HepG2 (cell line): ENCODE measurements at regions not wholly inside any gene's neighbourhood (a gene's known extent, or its start where the extent isn't known, plus 50 kb on each side); places are given as distances from the start of the nearest gene placed in this dataset.

Experiments used
- ATAC-seq: fragments of 200-7000 bp; cut with Tn5 transposase; 3 replicates; pipeline ENCODE4 v1.9.1; 2020; ENCODE audit warnings: mild to moderate bottlenecking, moderate library complexity
- BruUV-seq: library from RNA; stranded (reverse); fragments of 400-500 nt; replicated peaks from 2 replicates; lab custom pipeline; 2021; lab: Mats Ljungman, UMichigan
- CTCF ChIA-PET: fragments of 300-600 bp; formaldehyde crosslinking; extraction: SDS; loops from one replicate; lab custom pipeline; 2021; ENCODE audit warnings: low total read pairs, inconsistent platforms, low intra/inter-chr PET ratio; lab: Yijun Ruan, JAX
- POLR2A ChIA-PET: fragments of 350-600 bp; sonication (Branson Sonifier 250); formaldehyde crosslinking; loops from one replicate; lab custom pipeline; 2020; ENCODE audit warnings: antibody characterized with exemption, inconsistent platforms; lab: Yijun Ruan, JAX
- DNase-seq: peaks from one replicate; pipeline ENCODE4 v3.0.0-alpha.2; 2015; ENCODE audit warnings: low spot score
- FAIRE-seq: peaks from 3 replicates; lab custom pipeline; 2011; peaks lifted over from hg19 to GRCh38; lab: Jason Lieb, UNC
- H2AFZ ChIP-seq: one replicate; pipeline ENCODE4 v1.6.1; 2011; ENCODE audit warnings: low read length, inconsistent platforms
- H3K27ac ChIP-seq: fragments of 300-600 bp; 3 replicates; pipeline ENCODE4 v1.8.0; 2011; ENCODE audit warnings: mixed run types, mild to moderate bottlenecking, mixed read lengths, low read length, inconsistent platforms; ENCODE audit not compliant: insufficient read depth; ENCODE audit errors: extremely low read length
- H3K27me3 ChIP-seq, 2 experiments: fragments of 200-600 bp in 1 of 2; 2 replicates in 1 of 2; 3 replicates in 1 of 2; pipeline versions ENCODE4 v1.6.0 to v1.8.0; 2011; ENCODE audit warnings: low read length in 2 of 2, mild to moderate bottlenecking in 2 of 2, moderate library complexity in 2 of 2, inconsistent platforms in 1 of 2; ENCODE audit not compliant: insufficient read depth in 2 of 2, control insufficient read depth in 1 of 2
- H3K36me3 ChIP-seq, 2 experiments: fragments of 200-600 bp in 1 of 2; replicated peaks in 1 of 2; 2 replicates in 1 of 2; 3 replicates in 1 of 2; pipeline versions ENCODE4 v1.5.1 to v1.8.0; 2011; ENCODE audit warnings: low read length in 2 of 2, inconsistent platforms in 1 of 2; ENCODE audit not compliant: insufficient read depth in 2 of 2, control insufficient read depth in 1 of 2
- H3K4me1 ChIP-seq: 2 replicates; pipeline ENCODE4 v1.5.1; 2012; ENCODE audit warnings: low read length, inconsistent platforms; ENCODE audit not compliant: insufficient read depth
- H3K4me2 ChIP-seq: 2 replicates; pipeline ENCODE4 v1.6.0; 2011; ENCODE audit warnings: low read depth, low read length, inconsistent platforms
- H3K4me3 ChIP-seq, 3 experiments: fragments of 200-600 bp in 1 of 3; sonication (generic), shearing (Covaris generic) in 1 of 3; replicated peaks in 1 of 3; 2 replicates each; pipeline ENCODE4 v1.5.1; 2011 to 2016; ENCODE audit warnings: low read length in 3 of 3, inconsistent platforms in 2 of 3, low read depth in 2 of 3, mild to moderate bottlenecking in 2 of 3, control low read depth in 1 of 3, mixed read lengths in 1 of 3; ENCODE audit not compliant: insufficient read depth in 1 of 3
- H3K79me2 ChIP-seq: one replicate; pipeline ENCODE4 v1.6.1; 2011; ENCODE audit warnings: low read length, inconsistent platforms; ENCODE audit not compliant: insufficient read depth
- H3K9ac ChIP-seq: 2 replicates; pipeline ENCODE4 v1.6.0; 2011; ENCODE audit warnings: mild to moderate bottlenecking, low read depth, low read length, inconsistent platforms; ENCODE audit not compliant: insufficient read depth
- H3K9me3 ChIP-seq: 2 replicates; pipeline ENCODE4 v1.5.1; 2012; ENCODE audit warnings: mild to moderate bottlenecking, low read length
- H4K20me1 ChIP-seq: 2 replicates; pipeline ENCODE4 v1.6.0; 2011; ENCODE audit warnings: inconsistent platforms, mild to moderate bottlenecking, low read length, moderate library complexity; ENCODE audit not compliant: insufficient read depth
- GATAD1 ChIP-seq: IDR thresholded peaks from 2 replicates; pipeline ENCODE4 v1.6.1; 2016; ENCODE audit warnings: missing genetic modification reagents, missing compliant biosample characterization
- HIVEP1 ChIP-seq: sonication (generic); formaldehyde crosslinking; IDR thresholded peaks from 2 replicates; pipeline ENCODE4 v1.4.0; 2020; ENCODE audit warnings: mild to moderate bottlenecking, missing genetic modification reagents
- JUNB ChIP-seq: sonication (generic); formaldehyde crosslinking; IDR thresholded peaks from 2 replicates; pipeline ENCODE4 v1.8.0; 2022; ENCODE audit warnings: missing genetic modification reagents, mild to moderate bottlenecking, borderline replicate concordance
- ZFX ChIP-seq: sonication (generic); formaldehyde crosslinking; IDR thresholded peaks from 2 replicates; pipeline ENCODE4 v1.4.0; 2020; ENCODE audit warnings: mild to moderate bottlenecking, low read depth, missing genetic modification reagents, moderate library complexity
- ZNF225 ChIP-seq: sonication (generic); formaldehyde crosslinking; IDR thresholded peaks from 2 replicates; pipeline ENCODE4 v1.4.0; 2020; ENCODE audit warnings: mild to moderate bottlenecking, missing genetic modification reagents
- ZNF605 ChIP-seq: sonication (generic); formaldehyde crosslinking; IDR thresholded peaks from 2 replicates; pipeline ENCODE4 v1.8.0; 2022; ENCODE audit warnings: mild to moderate bottlenecking, missing genetic modification reagents
- ZNF619 ChIP-seq: sonication (generic); formaldehyde crosslinking; IDR thresholded peaks from 2 replicates; pipeline ENCODE4 v1.4.0; 2020; ENCODE audit warnings: mild to moderate bottlenecking, missing genetic modification reagents
- WGBS: methylation state at CpG from one replicate; pipeline ENCODE4 v1.1.6; 2017; ENCODE audit warnings: low lambda C conversion rate; 5-methylcytosine and 5-hydroxymethylcytosine counted together
- in situ Hi-C: cut with HindIII; loops from 2 replicates; pipeline ENCODE4 v1.10.0; 2017; ENCODE audit warnings: low pct_unique_long_range_greater_than_20kb; ENCODE audit not compliant: extremely low pct_ligation_motif_present
- intact Hi-C: fragments of 100-400 bp; cut with micrococcal nuclease; formaldehyde crosslinking; loops from one replicate; pipeline ENCODE4 v1.10.0; 2022; ENCODE audit not compliant: unreplicated experiment

DNA sequence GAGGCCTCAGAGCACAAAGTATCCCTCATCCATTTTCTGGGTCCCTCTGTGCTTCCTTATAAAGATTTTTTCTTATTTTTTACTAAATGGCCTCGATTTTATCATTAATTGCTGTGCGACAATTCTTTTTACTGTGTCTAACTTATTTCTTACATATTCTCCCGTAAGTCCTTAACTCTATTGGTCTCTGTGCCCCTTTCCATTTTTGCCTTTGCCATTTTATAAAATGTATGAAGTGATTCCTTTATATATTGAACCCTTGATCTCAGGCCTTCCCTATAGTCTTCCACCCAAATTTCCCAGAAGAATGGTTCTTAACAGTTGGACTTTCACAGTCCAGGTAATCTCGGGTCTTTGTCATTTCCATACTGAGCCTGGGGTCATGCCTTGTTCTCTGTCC is 55.0 kb upstream of the ESRRB start (continued):
- no peak for TF ChIP-seq ZNF225 (CRISPR knock-in tag)
- TF ChIP-seq JUNB (CRISPR knock-in tag), result no peak
- TF ChIP-seq ZNF619 (CRISPR knock-in tag), result no peak
- TF ChIP-seq GATAD1 (CRISPR knock-in tag), result no peak

DNA sequence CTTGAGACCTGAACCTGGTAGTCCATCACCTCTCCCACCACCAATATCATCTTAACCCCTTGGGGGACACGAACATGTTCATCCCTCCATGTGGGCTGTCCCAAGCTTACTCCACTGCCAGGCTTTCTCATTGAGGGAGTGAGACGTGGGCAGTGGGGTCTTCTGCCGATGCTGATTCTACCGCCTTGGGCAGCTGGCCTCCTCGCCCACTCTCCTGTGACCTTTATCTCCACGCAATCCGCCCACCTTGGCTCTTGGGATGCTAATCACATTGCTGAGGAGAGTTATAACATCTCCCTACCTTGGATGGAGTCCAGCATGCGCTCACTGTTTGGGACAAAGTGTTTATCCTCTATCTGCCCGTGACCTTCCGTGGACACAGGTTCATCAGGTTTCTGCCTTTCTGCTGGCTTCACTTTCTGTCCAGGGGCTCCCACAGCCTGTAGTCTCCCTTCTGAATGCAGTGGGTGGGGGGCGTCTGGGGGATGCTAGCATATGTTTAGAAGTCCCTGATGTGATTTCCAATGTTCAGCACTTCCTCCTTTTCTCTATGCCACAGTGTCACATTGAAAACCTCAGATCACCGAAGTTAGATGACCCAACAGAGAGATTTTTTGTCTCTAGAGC is 53.2 kb upstream of the ESRRB start:
- Histone ChIP-seq H3K4me1 (no peaks in the 10 kb centered on the region), H4K20me1 (no peaks in the 10 kb centered on the region), H3K9me3 (no peaks in the 10 kb centered on the region), H3K36me3 (no peaks in the 10 kb centered on the region), H3K9ac (no peak overlapping the region), H3K4me3 (no peak overlapping the region), H3K27me3 (no peaks in the 10 kb centered on the region), H3K27ac (no peak overlapping the region), H3K79me2 (no peaks in the 10 kb centered on the region), H3K4me2 (no peak overlapping the region), H2AFZ (no peak overlapping the region)
- CTCF ChIA-PET, result no interaction called here
- 89% methylated on average over 12 of the region's 12 CpGs for WGBS
- no peak for DNase-seq
- BruUV-seq, result no TSS peak
- POLR2A ChIA-PET, result no interaction called here
- no peak for FAIRE-seq
- no peak for ATAC-seq
- intact Hi-C loops, result no loop called here
- TF ChIP-seq ZNF605 (CRISPR knock-in tag), result no peak
- no peak for TF ChIP-seq HIVEP1 (CRISPR knock-in tag)
- no peak for TF ChIP-seq ZFX (CRISPR knock-in tag)
- in situ Hi-C loops, result no loop called here
